ENCODE measurements at regions not wholly inside any gene's neighbourhood (a gene's known extent, or its start where the extent isn't known, plus 50 kb on each side); places are given as distances from the start of the nearest gene placed in this dataset.

GRCh38 chr3:132773071-132773619, 50.9 kb upstream of the NPHP3 start:
- DNase-seq (ENCODE audit: low read depth in 3 of 3, low spot score in 2 of 3): no peak

- DNase-seq (ENCODE audit: low read depth in 3 of 3, low spot score in 2 of 3): no peak
Measured at GRCh38 chr3:132772252-132772651, 50.0 kb upstream of the NPHP3 start.

Measured in right renal cortex interstitium (tissue), 3 donors.